ENCODE measurements at regions not wholly inside any gene's neighbourhood (a gene's known extent, or its start where the extent isn't known, plus 50 kb on each side); places are given as distances from the start of the nearest gene placed in this dataset.

DNA sequence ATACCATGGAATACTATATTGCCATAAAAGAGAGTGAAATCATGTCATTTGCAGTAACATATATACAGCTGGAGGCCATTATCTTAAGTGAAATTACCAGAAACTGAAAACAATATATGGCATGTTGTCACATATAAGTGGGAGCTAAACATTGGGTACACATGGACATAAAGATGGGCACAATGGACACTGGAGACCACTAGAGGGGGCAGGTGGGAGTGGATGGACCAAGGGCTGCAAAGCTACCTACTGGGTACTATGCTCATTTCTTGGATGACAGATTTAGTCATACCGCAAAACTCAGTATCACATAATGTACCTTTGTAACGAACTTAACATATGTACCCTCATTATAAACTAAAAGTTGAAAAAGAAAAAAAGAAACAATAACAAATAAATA lies 1167.6 kb downstream of the NXPH1 start:
- TF ChIP-seq, protein P1, sequence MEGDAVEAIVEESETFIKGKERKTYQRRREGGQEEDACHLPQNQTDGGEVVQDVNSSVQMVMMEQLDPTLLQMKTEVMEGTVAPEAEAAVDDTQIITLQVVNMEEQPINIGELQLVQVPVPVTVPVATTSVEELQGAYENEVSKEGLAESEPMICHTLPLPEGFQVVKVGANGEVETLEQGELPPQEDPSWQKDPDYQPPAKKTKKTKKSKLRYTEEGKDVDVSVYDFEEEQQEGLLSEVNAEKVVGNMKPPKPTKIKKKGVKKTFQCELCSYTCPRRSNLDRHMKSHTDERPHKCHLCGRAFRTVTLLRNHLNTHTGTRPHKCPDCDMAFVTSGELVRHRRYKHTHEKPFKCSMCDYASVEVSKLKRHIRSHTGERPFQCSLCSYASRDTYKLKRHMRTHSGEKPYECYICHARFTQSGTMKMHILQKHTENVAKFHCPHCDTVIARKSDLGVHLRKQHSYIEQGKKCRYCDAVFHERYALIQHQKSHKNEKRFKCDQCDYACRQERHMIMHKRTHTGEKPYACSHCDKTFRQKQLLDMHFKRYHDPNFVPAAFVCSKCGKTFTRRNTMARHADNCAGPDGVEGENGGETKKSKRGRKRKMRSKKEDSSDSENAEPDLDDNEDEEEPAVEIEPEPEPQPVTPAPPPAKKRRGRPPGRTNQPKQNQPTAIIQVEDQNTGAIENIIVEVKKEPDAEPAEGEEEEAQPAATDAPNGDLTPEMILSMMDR (IDR thresholded peaks at IDR 0.05; ENCODE audit: poor library complexity), result peak; percentile 10
- TF ChIP-seq EZH2phosphoT487 (IDR thresholded peaks at IDR 0.05; ENCODE audit: low read depth, severe bottlenecking, unreplicated experiment), result no peak
- TF ChIP-seq EZH2 (IDR thresholded peaks at IDR 0.05; ENCODE audit: borderline replicate concordance), result no peak

Measured in hepatocyte (in vitro differentiated cells).